IMR-90 (cell line): ENCODE measurements at regions not wholly inside any gene's neighbourhood (a gene's known extent, or its start where the extent isn't known, plus 50 kb on each side); places are given as distances from the start of the nearest gene placed in this dataset.

Source experiments
- ATAC-seq: fragments of 200-7000 bp; cut with Tn5 transposase; 2 replicates; pipeline ENCODE4 v1.9.1; 2020; ENCODE audit warnings: low read depth, mild to moderate bottlenecking, moderate library complexity
- BruUV-seq: library from RNA; stranded (reverse); fragments of 400-500 nt; replicated peaks from 2 replicates; lab custom pipeline; 2021; lab: Mats Ljungman, UMichigan
- CTCF ChIA-PET: fragments of 300-600 bp; formaldehyde crosslinking; extraction: SDS; loops from one replicate; lab custom pipeline; 2021; ENCODE audit warnings: antibody characterized with exemption; lab: Yijun Ruan, JAX
- POLR2A ChIA-PET: fragments of 300-600 bp; sonication (Branson Sonifier 250); formaldehyde crosslinking; loops from one replicate; lab custom pipeline; 2022; ENCODE audit warnings: antibody characterized with exemption; ENCODE audit not compliant: unreplicated experiment; lab: Charles Lee
- DNase-seq: peaks from one replicate; pipeline ENCODE4 v3.0.0; 2013
- H2AFZ ChIP-seq: replicated peaks from 2 replicates; pipeline ENCODE3; 2013; ENCODE audit warnings: low read length, mild to moderate bottlenecking; ENCODE audit not compliant: poor library complexity
- H2AK5ac ChIP-seq: 2 replicates; pipeline ENCODE4 v1.6.1; 2013; ENCODE audit warnings: low read depth, low read length, inconsistent platforms
- H2AK9ac ChIP-seq: replicated peaks from 2 replicates; pipeline ENCODE3; 2013; ENCODE audit warnings: mild to moderate bottlenecking, low read depth, low read length, moderate library complexity; ENCODE audit not compliant: poor library complexity
- H2BK120ac ChIP-seq: 2 replicates; pipeline ENCODE4 v1.6.1; 2013; ENCODE audit warnings: low read depth, low read length, inconsistent platforms
- H2BK15ac ChIP-seq: 3 replicates; pipeline ENCODE4 v1.6.1; 2013; ENCODE audit warnings: low read depth, low read length, inconsistent platforms
- H2BK20ac ChIP-seq: 2 replicates; pipeline ENCODE4 v1.6.1; 2013; ENCODE audit warnings: low read depth, mild to moderate bottlenecking, inconsistent platforms, low read length, moderate library complexity
- H2BK5ac ChIP-seq: 2 replicates; pipeline ENCODE4 v1.6.1; 2013; ENCODE audit warnings: mild to moderate bottlenecking, low read depth, low read length, inconsistent platforms; ENCODE audit not compliant: poor library complexity, severe bottlenecking
- H3K14ac ChIP-seq: replicated peaks from 2 replicates; pipeline ENCODE4 v1.6.1; 2013; ENCODE audit warnings: low read depth, low read length, inconsistent platforms
- H3K18ac ChIP-seq: 2 replicates; pipeline ENCODE4 v1.6.1; 2013; ENCODE audit warnings: low read depth, low read length, control low read depth
- H3K23ac ChIP-seq: 2 replicates; pipeline ENCODE4 v1.6.1; 2013; ENCODE audit warnings: low read depth, low read length, inconsistent platforms
- H3K27ac ChIP-seq: 2 replicates; pipeline ENCODE4 v1.5.1; 2013; ENCODE audit warnings: mild to moderate bottlenecking, control low read depth, low read length; ENCODE audit not compliant: insufficient read depth
- H3K27me3 ChIP-seq: 2 replicates; pipeline ENCODE4 v1.6.1; 2013; ENCODE audit warnings: low read length; ENCODE audit not compliant: control insufficient read depth, insufficient read depth
- H3K36me3 ChIP-seq: 2 replicates; pipeline ENCODE4 v1.6.1; 2013; ENCODE audit warnings: low read length, mixed read lengths; ENCODE audit not compliant: control insufficient read depth, insufficient read depth
- H3K4ac ChIP-seq: 2 replicates; pipeline ENCODE4 v1.6.1; 2013; ENCODE audit warnings: low read depth, low read length, inconsistent platforms
- H3K4me1 ChIP-seq: 2 replicates; pipeline ENCODE4 v1.6.1; 2013; ENCODE audit warnings: low read length, mixed read lengths; ENCODE audit not compliant: control insufficient read depth, insufficient read depth
- H3K4me2 ChIP-seq: 2 replicates; pipeline ENCODE4 v1.6.1; 2013; ENCODE audit warnings: low read depth, mild to moderate bottlenecking, control low read depth, low read length, moderate library complexity
- H3K4me3 ChIP-seq: 2 replicates; pipeline ENCODE4 v1.5.1; 2013; ENCODE audit warnings: low read depth, mild to moderate bottlenecking, control low read depth, low read length, moderate library complexity; ENCODE audit not compliant: insufficient read depth
- H3K56ac ChIP-seq: 2 replicates; pipeline ENCODE4 v1.6.1; 2013; ENCODE audit warnings: low read length, inconsistent platforms; ENCODE audit not compliant: insufficient read depth; ENCODE audit errors: extremely low read depth
- H3K79me1 ChIP-seq, 2 experiments: 2 replicates each; pipeline ENCODE4 v1.6.1; 2013; ENCODE audit warnings: low read length in 2 of 2, inconsistent platforms in 1 of 2, low read depth in 1 of 2
- H3K9ac ChIP-seq: 2 replicates; pipeline ENCODE4 v1.6.1; 2013; ENCODE audit warnings: low read depth, low read length, control low read depth
- H3K9me1 ChIP-seq: 2 replicates; pipeline ENCODE4 v1.6.1; 2013; ENCODE audit warnings: low read length, inconsistent platforms; ENCODE audit not compliant: insufficient read depth
- H3K9me3 ChIP-seq: 2 replicates; pipeline ENCODE4 v1.6.1; 2013; ENCODE audit warnings: low read length; ENCODE audit not compliant: control insufficient read depth, insufficient read depth
- H4K20me1 ChIP-seq: 2 replicates; pipeline ENCODE4 v1.6.1; 2013; ENCODE audit warnings: low read length, inconsistent platforms; ENCODE audit not compliant: insufficient read depth
- H4K5ac ChIP-seq: 2 replicates; pipeline ENCODE4 v1.6.1; 2013; ENCODE audit warnings: mild to moderate bottlenecking, low read depth, low read length, control low read depth
- H4K8ac ChIP-seq, 2 experiments: 2 replicates each; pipeline ENCODE4 v1.6.1; 2013; ENCODE audit warnings: low read depth in 2 of 2, low read length in 2 of 2, control low read depth in 1 of 2, inconsistent platforms in 1 of 2
- H4K91ac ChIP-seq: 2 replicates; pipeline ENCODE4 v1.6.1; 2013; ENCODE audit warnings: low read depth, low read length, inconsistent platforms; ENCODE audit not compliant: insufficient read depth
- BHLHE40 ChIP-seq: fragments of 150-350 bp; IDR thresholded peaks from 2 replicates; pipeline ENCODE4 v1.6.1; 2016; ENCODE audit warnings: mild to moderate bottlenecking, low read depth, low read length
- CTCF ChIP-seq: conservative IDR thresholded peaks from 2 replicates; pipeline ENCODE4 v1.5.1; 2012; ENCODE audit warnings: mild to moderate bottlenecking, low read depth, low read length, improper control_type of control experiment
- FOS ChIP-seq: fragments of 150-350 bp; IDR thresholded peaks from 2 replicates; pipeline ENCODE4 v1.6.1; 2016; ENCODE audit warnings: low read depth, low read length
- MAFK ChIP-seq: IDR thresholded peaks from 2 replicates; pipeline ENCODE4 v1.6.1; 2012; ENCODE audit warnings: low read depth, low read length, improper control_type of control experiment
- MAZ ChIP-seq: IDR thresholded peaks from 2 replicates; pipeline ENCODE4 v1.6.1; 2012; ENCODE audit warnings: low read depth, mild to moderate bottlenecking, low read length, improper control_type of control experiment, moderate library complexity, borderline replicate concordance
- MXI1 ChIP-seq: IDR thresholded peaks from 2 replicates; pipeline ENCODE4 v1.6.1; 2012; ENCODE audit warnings: low read depth, mild to moderate bottlenecking, low read length, moderate library complexity, borderline replicate concordance
- NFE2L2 ChIP-seq: fragments of 150-350 bp; IDR thresholded peaks from 2 replicates; pipeline ENCODE4 v1.6.1; 2016; ENCODE audit warnings: low read depth, mild to moderate bottlenecking, low read length
- POLR2A ChIP-seq: IDR thresholded peaks from 2 replicates; pipeline ENCODE4 v1.6.1; 2012; ENCODE audit warnings: mild to moderate bottlenecking, low read depth, low read length
- RCOR1 ChIP-seq: IDR thresholded peaks from 2 replicates; pipeline ENCODE4 v1.6.1; 2012; ENCODE audit warnings: mild to moderate bottlenecking, low read length, improper control_type of control experiment; ENCODE audit not compliant: insufficient replicate concordance
- RFX5 ChIP-seq: IDR thresholded peaks from 2 replicates; pipeline ENCODE4 v1.8.0; 2012; ENCODE audit warnings: low read depth, mild to moderate bottlenecking, low read length, moderate library complexity
- SMC3 ChIP-seq: fragments of 150-350 bp; IDR thresholded peaks from 2 replicates; pipeline ENCODE4 v1.6.1; 2016; ENCODE audit warnings: low read depth, mild to moderate bottlenecking, antibody characterized with exemption, low read length, moderate library complexity
- WGBS, 2 experiments: methylation state at CpG; one replicate each; pipeline versions ENCODE4 v1.1.5 to v1.1.7; 2013; ENCODE audit warnings: missing lambda C conversion rate in 2 of 2; ENCODE audit not compliant: insufficient read length in 1 of 2; ENCODE audit errors: extremely low coverage in 2 of 2; 5-methylcytosine and 5-hydroxymethylcytosine counted together
- dilution Hi-C: fragments of 300-500 bp; cut with HindIII; formaldehyde crosslinking; loops from one replicate; pipeline ENCODE4 v1.14.3; 2018; ENCODE audit warnings: low sequenced_read_pairs; ENCODE audit not compliant: unreplicated experiment
- in situ Hi-C: fragments of 300-500 bp; cut with MboI; formaldehyde crosslinking; loops from 3 replicates; pipeline ENCODE4 v1.14.3; 2019; ENCODE audit warnings: low sequenced_read_pairs, inconsistent platforms, mixed read lengths
- intact Hi-C: fragments of 100-400 bp; cut with micrococcal nuclease; formaldehyde crosslinking; loops from 2 replicates; pipeline ENCODE4 v1.10.0; 2022
- TF ChIP-seq, protein P1 (sequence below): fragments of 150-350 bp; IDR thresholded peaks from 2 replicates; pipeline ENCODE4 v1.6.1; 2016; ENCODE audit warnings: low read depth, mild to moderate bottlenecking, low read length, moderate library complexity, borderline replicate concordance
- TF ChIP-seq, protein P2 (sequence below): fragments of 150-350 bp; IDR thresholded peaks from 2 replicates; pipeline ENCODE4 v1.6.1; 2017; ENCODE audit warnings: mild to moderate bottlenecking, antibody characterized with exemption, low read length, low read depth

DNA sequence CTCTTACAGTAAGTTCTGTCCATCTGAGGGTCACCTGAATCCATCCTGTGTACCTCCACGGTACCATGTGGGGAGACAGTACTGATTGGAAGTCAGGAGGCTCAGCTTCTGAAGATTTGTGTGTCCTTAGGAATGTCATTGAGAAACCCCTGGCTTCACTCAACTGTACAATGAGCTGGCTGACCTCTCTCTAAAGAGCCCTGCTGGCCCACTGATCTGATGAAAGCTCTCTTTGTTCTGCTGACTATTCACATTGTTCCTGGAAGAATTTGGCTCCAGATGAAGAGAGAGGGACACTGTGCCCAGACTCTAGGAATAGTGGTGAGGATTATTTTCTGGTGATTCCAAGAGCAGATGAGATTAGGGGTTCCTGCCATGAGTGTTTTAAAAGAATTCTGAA lies 141.2 kb downstream of the LURAP1L start:
- H3K4me1 ChIP-seq = no peaks in the 10 kb centered on the region
- no peaks in the 10 kb centered on the region for H3K27me3 ChIP-seq
- no peak overlapping the region for H2BK20ac ChIP-seq
- in situ Hi-C loops = no loop called here
- H4K91ac ChIP-seq = no peak overlapping the region
- H3K18ac ChIP-seq = no peak overlapping the region
- no peaks in the 10 kb centered on the region for H4K20me1 ChIP-seq
- no peaks in the 10 kb centered on the region for H3K79me1 ChIP-seq
- no peak overlapping the region for H3K4me3 ChIP-seq
- peak overlapping the region; percentile 82 for H2AK9ac ChIP-seq
- no CpG with 5 or more reads among the region's 1 CpG for WGBS, 2 experiments
- no peak overlapping the region for H3K27ac ChIP-seq
- no peak overlapping the region for H3K4ac ChIP-seq
- no peak overlapping the region for H3K4me2 ChIP-seq
- H3K9ac ChIP-seq = no peak overlapping the region
- H3K23ac ChIP-seq = no peak overlapping the region
- H4K5ac ChIP-seq = no peak overlapping the region
- H2BK120ac ChIP-seq = no peak overlapping the region
- peak; percentile 19 for DNase-seq
- no peaks in the 10 kb centered on the region for H3K36me3 ChIP-seq
- dilution Hi-C loops = no loop called here
- H3K56ac ChIP-seq = no peak overlapping the region
- no peak overlapping the region for H3K14ac ChIP-seq
- no TSS peak for BruUV-seq
- TF ChIP-seq NFE2L2 (no peak), RFX5 (no peak), POLR2A (no peak), MXI1 (no peak), BHLHE40 (no peak), FOS (no peak), MAZ (no peak), RCOR1 (no peak), CTCF (no peak), MAFK (no peak), SMC3 (no peak)
- TF ChIP-seq, protein P1, sequence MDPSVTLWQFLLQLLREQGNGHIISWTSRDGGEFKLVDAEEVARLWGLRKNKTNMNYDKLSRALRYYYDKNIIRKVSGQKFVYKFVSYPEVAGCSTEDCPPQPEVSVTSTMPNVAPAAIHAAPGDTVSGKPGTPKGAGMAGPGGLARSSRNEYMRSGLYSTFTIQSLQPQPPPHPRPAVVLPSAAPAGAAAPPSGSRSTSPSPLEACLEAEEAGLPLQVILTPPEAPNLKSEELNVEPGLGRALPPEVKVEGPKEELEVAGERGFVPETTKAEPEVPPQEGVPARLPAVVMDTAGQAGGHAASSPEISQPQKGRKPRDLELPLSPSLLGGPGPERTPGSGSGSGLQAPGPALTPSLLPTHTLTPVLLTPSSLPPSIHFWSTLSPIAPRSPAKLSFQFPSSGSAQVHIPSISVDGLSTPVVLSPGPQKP = no peak
- TF ChIP-seq, protein P2, sequence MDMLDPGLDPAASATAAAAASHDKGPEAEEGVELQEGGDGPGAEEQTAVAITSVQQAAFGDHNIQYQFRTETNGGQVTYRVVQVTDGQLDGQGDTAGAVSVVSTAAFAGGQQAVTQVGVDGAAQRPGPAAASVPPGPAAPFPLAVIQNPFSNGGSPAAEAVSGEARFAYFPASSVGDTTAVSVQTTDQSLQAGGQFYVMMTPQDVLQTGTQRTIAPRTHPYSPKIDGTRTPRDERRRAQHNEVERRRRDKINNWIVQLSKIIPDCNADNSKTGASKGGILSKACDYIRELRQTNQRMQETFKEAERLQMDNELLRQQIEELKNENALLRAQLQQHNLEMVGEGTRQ = no peak
- H2AK5ac ChIP-seq = no peak overlapping the region
- intact Hi-C loops = no loop called here
- no peak for ATAC-seq
- no peaks in the 10 kb centered on the region for H3K9me3 ChIP-seq
- POLR2A ChIA-PET = no interaction called here
- no peak overlapping the region for H2BK5ac ChIP-seq
- CTCF ChIA-PET = no interaction called here
- H4K8ac ChIP-seq = no peak overlapping the region
- no peaks in the 10 kb centered on the region for H3K9me1 ChIP-seq
- H2BK15ac ChIP-seq = no peak overlapping the region
- no peak overlapping the region for H2AFZ ChIP-seq
